ENCODE measurements at regions not wholly inside any gene's neighbourhood (a gene's known extent, or its start where the extent isn't known, plus 50 kb on each side); places are given as distances from the start of the nearest gene placed in this dataset.

DNA sequence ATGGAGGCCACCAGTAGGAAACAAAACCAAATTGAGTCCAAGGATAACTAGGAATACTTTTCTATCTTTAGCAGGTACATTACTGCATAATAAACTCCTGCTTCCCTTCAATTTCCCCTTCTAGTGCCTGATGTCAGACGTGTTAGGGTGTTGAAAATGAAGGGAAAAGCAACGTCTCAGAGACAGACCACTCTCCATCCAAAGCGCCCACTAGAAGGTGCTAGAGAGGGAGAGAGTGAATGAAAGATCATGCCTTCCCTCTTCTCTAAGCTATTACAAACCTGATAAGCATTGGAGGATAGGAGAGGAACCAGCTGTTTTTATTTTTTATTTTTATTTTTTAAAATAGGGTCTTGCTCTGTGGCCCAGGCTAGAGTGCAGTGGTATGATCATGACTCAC is 64.1 kb downstream of the ZNF641 start:
- DNase-seq, result peak; percentile 25

DNA sequence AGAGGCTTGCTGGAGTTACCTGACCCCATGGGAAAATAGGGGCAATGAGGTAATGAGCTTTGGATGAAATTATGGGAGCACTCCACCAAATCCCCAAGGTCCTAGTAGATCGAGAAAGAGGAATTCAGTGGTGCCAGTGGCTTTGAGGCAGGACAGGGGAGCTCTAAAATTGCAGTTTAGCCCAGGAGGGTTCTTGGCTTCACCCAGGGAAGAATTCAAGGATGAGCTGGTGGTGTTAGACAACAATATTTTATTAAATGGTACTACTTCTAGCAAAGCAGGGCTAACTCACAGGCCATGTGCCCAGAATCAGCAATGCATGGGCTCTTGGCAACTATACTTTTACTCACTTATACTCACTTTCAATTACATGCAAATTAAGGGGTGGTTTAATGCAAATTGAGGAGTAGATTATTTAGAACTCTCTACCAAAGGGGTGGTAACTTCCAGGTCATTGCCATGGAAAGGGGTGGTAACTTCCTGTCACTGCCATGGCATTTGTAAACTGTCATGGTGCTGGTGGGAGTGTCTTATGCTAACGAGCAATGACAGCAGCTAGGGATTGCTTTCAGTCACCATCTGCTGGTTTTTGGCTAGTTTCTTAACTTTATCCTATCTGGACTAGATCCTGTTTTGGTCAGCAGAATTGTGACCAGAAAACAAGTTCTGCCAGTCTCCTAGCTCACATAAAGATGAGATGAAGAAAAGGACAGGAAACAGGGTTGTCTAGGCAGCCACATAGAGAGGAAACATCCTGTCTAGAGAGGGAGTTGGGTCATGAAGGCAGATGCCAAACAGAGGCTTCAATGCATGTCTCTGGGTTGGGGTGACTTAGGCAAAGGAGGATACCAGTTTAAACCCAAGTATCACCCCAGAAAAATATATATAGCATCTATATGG is 64.7 kb downstream of the ZNF641 start:
- DNase-seq, result peak; percentile 39

DNA sequence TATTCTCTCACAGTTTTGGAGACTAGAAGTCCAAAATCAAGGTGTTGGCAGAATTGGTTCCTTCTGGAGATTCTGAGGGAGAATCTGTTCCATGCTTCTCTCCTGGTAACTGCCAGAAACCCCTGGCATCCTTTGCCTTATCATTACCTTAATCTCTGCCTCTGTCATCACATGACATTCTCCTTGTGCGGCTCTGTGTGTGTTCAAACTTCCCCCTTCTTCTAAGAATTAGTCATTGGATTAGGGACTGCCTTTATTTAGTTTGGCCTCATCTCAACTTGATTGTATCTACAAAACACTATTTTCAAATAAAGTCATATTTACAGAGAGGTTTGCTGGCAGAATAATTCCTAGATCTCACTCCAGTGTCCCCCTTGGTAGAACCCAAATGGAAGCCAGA is 68.9 kb downstream of the ZNF641 start:
- DNase-seq, result no peak

DNA sequence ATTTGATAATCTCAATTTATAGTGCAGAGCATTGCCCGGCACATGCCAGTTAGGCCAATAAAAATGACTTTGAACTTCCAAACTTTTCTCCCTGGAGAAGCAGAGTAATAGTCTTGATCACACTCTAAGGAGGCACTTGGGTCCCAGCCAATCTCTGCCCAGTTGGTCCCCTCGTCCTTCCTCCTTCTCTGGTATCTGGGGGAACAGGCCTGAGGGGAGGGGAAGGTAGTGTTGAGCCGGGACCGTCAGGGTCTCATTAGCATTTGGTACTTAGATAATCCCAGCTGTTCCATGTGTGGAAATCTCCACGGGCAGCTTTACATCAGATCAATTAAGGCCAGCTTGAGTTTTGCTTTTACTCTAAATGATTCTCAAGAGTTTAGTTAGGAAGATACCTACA is 70.1 kb downstream of the ZNF641 start:
- no peak for DNase-seq

DNA sequence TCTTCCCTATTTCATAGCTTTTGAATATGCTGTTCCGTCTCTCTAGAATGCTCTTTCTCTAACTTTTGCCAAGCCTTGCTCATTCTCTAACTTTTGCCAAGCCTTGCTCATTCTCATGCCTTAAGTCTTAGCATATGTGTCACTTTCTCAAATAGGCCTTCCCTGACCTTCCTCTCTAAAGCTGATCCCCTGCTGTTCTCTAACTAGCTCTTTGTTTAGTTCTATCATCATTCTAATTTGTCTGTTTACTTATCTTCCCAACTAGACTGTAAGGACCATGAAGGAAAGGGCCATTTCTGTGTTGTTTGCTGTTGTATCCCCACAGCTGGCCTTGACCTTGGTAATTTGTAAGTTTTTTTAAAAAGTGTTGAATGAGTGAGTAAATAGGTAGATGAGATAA is 71.1 kb downstream of the ZNF641 start:
- no peak for DNase-seq

DNA sequence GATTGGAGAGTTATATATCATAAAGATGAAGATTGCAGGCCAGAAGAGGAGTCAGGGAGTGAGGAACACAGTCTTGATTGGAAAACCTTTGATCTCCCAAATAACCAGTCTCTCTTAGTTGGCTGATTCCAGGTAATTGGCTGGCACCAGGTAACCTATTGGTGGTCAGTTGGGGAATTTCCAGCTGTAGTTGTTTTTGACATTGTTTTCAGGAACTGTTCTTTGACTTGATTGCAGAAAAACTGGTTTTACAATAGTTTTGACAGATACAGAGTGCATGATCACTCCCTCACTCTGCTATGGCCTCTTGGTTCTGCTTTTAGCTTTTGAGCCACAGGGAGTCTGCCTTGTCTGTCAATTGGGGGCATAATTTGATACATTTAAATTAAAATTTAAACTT is 71.6 kb downstream of the ZNF641 start:
- DNase-seq, result no peak

DNA sequence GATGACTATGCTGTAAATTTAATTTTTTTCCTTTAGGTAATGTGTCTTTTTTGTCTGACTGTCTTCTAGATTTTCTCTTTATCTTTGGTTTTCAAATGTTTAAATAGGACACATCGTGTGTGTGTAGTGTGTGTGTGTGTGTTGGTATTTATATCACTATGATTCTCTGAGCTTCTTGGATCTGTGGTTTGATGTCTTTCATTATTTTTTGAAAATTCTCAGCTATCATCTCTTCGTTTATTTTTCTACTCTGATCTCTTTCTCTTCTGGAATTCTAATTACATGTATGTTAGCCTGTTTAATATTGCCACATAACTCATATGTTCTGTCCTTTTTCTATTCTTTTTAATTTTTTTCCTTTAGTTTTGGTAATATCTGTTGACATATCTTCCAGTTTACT is 73.5 kb upstream of the OR10AD1 start:
- DNase-seq, result no peak

DNA sequence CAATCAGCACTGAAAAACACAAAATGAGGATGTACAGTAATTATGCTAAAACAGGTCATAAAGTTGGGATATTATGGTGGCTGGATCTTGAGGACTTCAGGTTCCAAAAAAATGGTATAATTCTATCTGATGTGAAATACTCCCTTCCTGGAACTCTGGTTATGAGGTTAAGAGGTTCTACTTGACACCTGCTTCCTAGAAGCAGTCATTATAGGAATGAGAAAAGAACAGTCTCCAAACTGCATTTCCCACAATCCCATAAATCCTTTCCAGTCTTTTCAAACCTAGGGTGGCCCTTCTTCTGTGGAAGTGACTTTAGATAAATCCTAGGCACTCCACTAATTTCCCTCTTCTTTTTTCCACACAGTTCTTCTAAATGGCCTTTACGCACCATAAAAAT is 63.7 kb upstream of the OR10AD1 start:
- DNase-seq, result no peak

DNA sequence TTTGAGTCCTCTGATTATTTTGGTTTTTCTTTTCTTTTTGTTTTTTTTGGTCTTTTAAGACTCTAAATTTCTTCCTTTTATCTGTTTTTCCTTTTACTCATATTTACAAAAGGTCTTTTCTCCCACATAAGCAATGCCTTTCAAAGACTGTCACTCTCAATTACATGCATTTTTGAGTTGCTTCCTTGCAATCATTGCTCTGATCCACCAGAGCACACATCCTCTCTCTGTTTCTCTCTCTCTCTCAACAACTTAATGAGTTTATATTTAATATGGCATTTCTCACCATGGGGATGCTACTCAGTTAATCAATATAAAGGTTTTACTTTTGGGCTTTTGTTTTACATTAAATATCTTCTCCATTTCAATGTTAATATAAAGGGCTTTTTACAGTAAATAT is 62.7 kb upstream of the OR10AD1 start:
- no peak for DNase-seq

DNA sequence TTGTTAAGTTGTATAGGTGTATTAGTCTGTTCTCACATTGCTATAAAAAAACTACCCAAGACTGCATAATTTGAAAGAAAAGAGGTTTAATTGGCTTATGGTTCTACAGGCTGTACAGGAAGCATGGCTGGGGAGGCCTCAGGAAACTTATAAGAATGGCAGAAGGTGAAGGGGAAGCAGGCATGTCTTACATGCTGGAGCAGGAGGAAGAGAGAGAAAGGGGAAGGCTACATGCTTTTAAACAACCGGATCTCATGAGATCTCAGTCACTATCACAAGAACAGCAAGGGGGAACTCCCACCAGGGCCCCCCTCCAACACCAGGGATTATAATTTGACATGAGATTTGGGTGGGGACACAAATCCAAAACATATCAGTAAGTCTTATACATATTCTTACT is 60.5 kb upstream of the OR10AD1 start:
- DNase-seq, result no peak

DNA sequence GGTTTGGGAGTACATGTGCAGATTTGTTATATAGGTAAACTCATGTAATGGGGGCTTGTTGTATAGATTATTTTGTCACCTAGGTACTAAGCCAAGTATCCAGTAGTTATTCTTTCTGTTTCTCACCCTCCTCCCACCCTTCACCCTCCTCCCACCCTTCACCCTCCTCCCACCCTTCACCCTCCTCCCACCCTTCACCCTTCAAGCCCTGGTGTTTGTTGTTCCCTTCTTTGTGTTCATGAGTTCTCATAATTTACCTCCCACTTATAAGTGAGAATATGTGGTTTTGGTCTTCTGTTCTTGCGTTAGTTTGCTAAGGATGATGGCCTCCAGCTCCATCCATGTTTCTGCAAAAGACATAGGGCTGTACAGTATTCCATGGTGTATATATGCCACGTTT is 58.7 kb upstream of the OR10AD1 start:
- no peak for DNase-seq

Data from CD4-positive, alpha-beta T cell treated with Interleukin-10 for 1 hour (primary cell).